CD14-positive monocyte (primary cell): ENCODE measurements at regions not wholly inside any gene's neighbourhood (a gene's known extent, or its start where the extent isn't known, plus 50 kb on each side); places are given as distances from the start of the nearest gene placed in this dataset.

Source experiments
- DNase-seq, 3 donors: peaks; one replicate each; pipeline ENCODE4 v3.0.0-alpha.2; 2011 to 2022
- H2AFZ ChIP-seq: 2 replicates; pipeline ENCODE4 v1.6.0; 2012; ENCODE audit warnings: mild to moderate bottlenecking, low read depth, low read length, inconsistent platforms; ENCODE audit not compliant: insufficient read depth, poor library complexity, severe bottlenecking
- H3K27ac ChIP-seq, 2 donors: 1 replicate in 1 of 2; 2 replicates in 1 of 2; pipeline ENCODE4 v1.5.1; 2012 to 2013; ENCODE audit warnings: low read length in 2 of 2, control low read depth in 1 of 2, inconsistent platforms in 1 of 2, low read depth in 1 of 2, mild to moderate bottlenecking in 1 of 2
- H3K27me3 ChIP-seq, 2 donors: one replicate each; pipeline versions ENCODE4 v1.6.0 to v1.6.1; 2011 to 2013; ENCODE audit warnings: low read length in 2 of 2; ENCODE audit not compliant: control insufficient read depth in 2 of 2, insufficient read depth in 2 of 2
- H3K36me3 ChIP-seq, 2 donors: replicated peaks in 1 of 2; 1 replicate in 1 of 2; 2 replicates in 1 of 2; pipeline versions ENCODE4 v1.5.1 to v1.6.1; 2012 to 2013; ENCODE audit warnings: low read length in 2 of 2, control low read depth in 1 of 2, inconsistent platforms in 1 of 2, mild to moderate bottlenecking in 1 of 2; ENCODE audit not compliant: insufficient read depth in 2 of 2, control insufficient read depth in 1 of 2
- H3K4me1 ChIP-seq, 2 donors: 1 replicate in 1 of 2; 2 replicates in 1 of 2; pipeline versions ENCODE4 v1.5.1 to v1.6.1; 2012 to 2013; ENCODE audit warnings: low read length in 2 of 2, control low read depth in 1 of 2, inconsistent platforms in 1 of 2, mild to moderate bottlenecking in 1 of 2, moderate library complexity in 1 of 2; ENCODE audit not compliant: insufficient read depth in 2 of 2, control insufficient read depth in 1 of 2
- H3K4me2 ChIP-seq: replicated peaks from 2 replicates; pipeline ENCODE3; 2012; ENCODE audit warnings: low read length, moderate library complexity, mild to moderate bottlenecking; ENCODE audit not compliant: poor library complexity, severe bottlenecking; ENCODE audit errors: extremely low read depth
- H3K4me3 ChIP-seq, 3 experiments: fragments of 200-600 bp in 1 of 3; sonication (generic) in 1 of 3; replicated peaks in 1 of 3; 1 replicate in 2 of 3; 2 replicates in 1 of 3; pipeline ENCODE4 v1.5.1; 2011 to 2013; ENCODE audit warnings: low read length in 3 of 3, mild to moderate bottlenecking in 3 of 3, control low read depth in 2 of 3, low read depth in 2 of 3, inconsistent platforms in 1 of 3, moderate library complexity in 1 of 3
- H3K79me2 ChIP-seq: 2 replicates; pipeline ENCODE4 v1.6.0; 2012; ENCODE audit warnings: mild to moderate bottlenecking, control low read depth, inconsistent platforms, low read length, moderate library complexity; ENCODE audit not compliant: insufficient read depth
- H3K9ac ChIP-seq: 2 replicates; pipeline ENCODE4 v1.6.0; 2017; ENCODE audit warnings: low read length, mild to moderate bottlenecking; ENCODE audit not compliant: insufficient read depth, poor library complexity, severe bottlenecking
- H3K9me3 ChIP-seq, 2 donors: replicated peaks in 1 of 2; 1 replicate in 1 of 2; 2 replicates in 1 of 2; pipeline versions ENCODE4 v1.5.1 to v1.6.1; 2012 to 2013; ENCODE audit warnings: low read length in 2 of 2, control low read depth in 1 of 2; ENCODE audit not compliant: control insufficient read depth in 1 of 2, insufficient read depth in 1 of 2
- H4K20me1 ChIP-seq: 2 replicates; pipeline ENCODE4 v1.6.0; 2012; ENCODE audit warnings: mild to moderate bottlenecking, low read length, control low read depth, moderate library complexity; ENCODE audit not compliant: insufficient read depth
- H3K27ac Mint-ChIP-seq, 7 donors: one replicate each; pipeline ENCODE4 v1.8.0; 2020; ENCODE audit warnings: mild to moderate bottlenecking in 7 of 7, mixed read lengths in 7 of 7, moderate library complexity in 6 of 7, inconsistent platforms in 2 of 7
- H3K27me3 Mint-ChIP-seq, 3 donors: one replicate each; pipeline ENCODE4 v1.8.0; 2021 to 2022; ENCODE audit warnings: low read depth in 3 of 3, mild to moderate bottlenecking in 3 of 3, mixed read lengths in 3 of 3, moderate library complexity in 3 of 3, inconsistent platforms in 1 of 3
- H3K36me3 Mint-ChIP-seq, 2 donors: one replicate each; pipeline ENCODE4 v1.8.0; 2020; ENCODE audit warnings: mixed read lengths in 2 of 2, inconsistent platforms in 1 of 2, mild to moderate bottlenecking in 1 of 2
- H3K4me1 Mint-ChIP-seq: one replicate; pipeline ENCODE4 v1.8.0; 2020; ENCODE audit warnings: mild to moderate bottlenecking, mixed read lengths
- H3K4me3 Mint-ChIP-seq, 2 donors: one replicate each; pipeline ENCODE4 v1.8.0; 2020; ENCODE audit warnings: mild to moderate bottlenecking in 2 of 2, mixed read lengths in 2 of 2, moderate library complexity in 1 of 2
- H3K9me3 Mint-ChIP-seq, 7 donors: one replicate each; pipeline ENCODE4 v1.8.0; 2020 to 2022; ENCODE audit warnings: mixed read lengths in 7 of 7, mild to moderate bottlenecking in 6 of 7, moderate library complexity in 6 of 7, inconsistent platforms in 2 of 7
- WGBS: methylation state at CpG from one replicate; pipeline ENCODE4 v1.1.5; 2013; ENCODE audit warnings: missing lambda C conversion rate; ENCODE audit not compliant: insufficient coverage; 5-methylcytosine and 5-hydroxymethylcytosine counted together
- intact Hi-C, 2 donors: fragments of 100-400 bp; cut with micrococcal nuclease; formaldehyde crosslinking; loops; one replicate each; pipeline versions ENCODE4 v1.15.0 to v1.15.1; 2023
- TF ChIP-seq, protein P1 (sequence below): fragments of 200-600 bp; IDR thresholded peaks from one replicate; pipeline ENCODE4 v1.8.0; 2022; ENCODE audit warnings: antibody characterized with exemption, mild to moderate bottlenecking

DNA sequence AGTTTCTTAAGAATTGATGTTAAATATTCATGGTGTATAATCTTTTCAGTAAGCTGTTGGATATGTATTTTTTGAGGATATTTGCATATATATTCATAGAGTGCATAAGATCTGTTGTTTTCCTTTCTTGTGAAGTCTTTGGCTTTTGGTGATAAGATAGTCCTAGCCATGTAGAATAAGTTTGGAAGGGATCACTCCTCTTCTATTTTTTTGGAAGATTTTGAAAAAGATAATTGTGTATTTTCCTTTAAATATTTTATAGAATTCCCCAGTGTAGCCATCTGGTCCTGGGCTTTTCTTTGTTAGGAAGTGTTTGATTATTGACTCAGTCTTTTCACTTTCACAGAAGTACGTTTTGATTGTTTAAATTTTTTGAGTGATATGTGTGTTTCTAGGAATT lies 318.8 kb upstream of the CDH10 start:
- Mint-ChIP-seq H3K27me3 (no peaks in the 10 kb centered on the region), H3K27ac (no peak overlapping the region), H3K4me1 (no peaks in the 10 kb centered on the region), H3K9me3 (peaks cover 0 to 18% (median 4%) of the 10 kb centered on the region in 7 donors), H3K36me3 (no peaks in the 10 kb centered on the region), H3K4me3 (no peak overlapping the region)
- Histone ChIP-seq H3K4me2 (no peak overlapping the region), H3K36me3 (no peaks in the 10 kb centered on the region), H3K4me1 (no peaks in the 10 kb centered on the region), H2AFZ (no peak overlapping the region), H3K4me3 (no peak overlapping the region), H3K27ac (no peak overlapping the region), H4K20me1 (no peaks in the 10 kb centered on the region), H3K79me2 (no peaks in the 10 kb centered on the region), H3K27me3 (no peaks in the 10 kb centered on the region), H3K9ac (no peak overlapping the region), H3K9me3 (peaks cover 4% of the 10 kb centered on the region in 2 donors)
- intact Hi-C loops: no loop called here
- DNase-seq: no peak
- WGBS: no CpG with 5 or more reads among the region's 1 CpG
- TF ChIP-seq, protein P1, sequence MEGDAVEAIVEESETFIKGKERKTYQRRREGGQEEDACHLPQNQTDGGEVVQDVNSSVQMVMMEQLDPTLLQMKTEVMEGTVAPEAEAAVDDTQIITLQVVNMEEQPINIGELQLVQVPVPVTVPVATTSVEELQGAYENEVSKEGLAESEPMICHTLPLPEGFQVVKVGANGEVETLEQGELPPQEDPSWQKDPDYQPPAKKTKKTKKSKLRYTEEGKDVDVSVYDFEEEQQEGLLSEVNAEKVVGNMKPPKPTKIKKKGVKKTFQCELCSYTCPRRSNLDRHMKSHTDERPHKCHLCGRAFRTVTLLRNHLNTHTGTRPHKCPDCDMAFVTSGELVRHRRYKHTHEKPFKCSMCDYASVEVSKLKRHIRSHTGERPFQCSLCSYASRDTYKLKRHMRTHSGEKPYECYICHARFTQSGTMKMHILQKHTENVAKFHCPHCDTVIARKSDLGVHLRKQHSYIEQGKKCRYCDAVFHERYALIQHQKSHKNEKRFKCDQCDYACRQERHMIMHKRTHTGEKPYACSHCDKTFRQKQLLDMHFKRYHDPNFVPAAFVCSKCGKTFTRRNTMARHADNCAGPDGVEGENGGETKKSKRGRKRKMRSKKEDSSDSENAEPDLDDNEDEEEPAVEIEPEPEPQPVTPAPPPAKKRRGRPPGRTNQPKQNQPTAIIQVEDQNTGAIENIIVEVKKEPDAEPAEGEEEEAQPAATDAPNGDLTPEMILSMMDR: no peak

DNA sequence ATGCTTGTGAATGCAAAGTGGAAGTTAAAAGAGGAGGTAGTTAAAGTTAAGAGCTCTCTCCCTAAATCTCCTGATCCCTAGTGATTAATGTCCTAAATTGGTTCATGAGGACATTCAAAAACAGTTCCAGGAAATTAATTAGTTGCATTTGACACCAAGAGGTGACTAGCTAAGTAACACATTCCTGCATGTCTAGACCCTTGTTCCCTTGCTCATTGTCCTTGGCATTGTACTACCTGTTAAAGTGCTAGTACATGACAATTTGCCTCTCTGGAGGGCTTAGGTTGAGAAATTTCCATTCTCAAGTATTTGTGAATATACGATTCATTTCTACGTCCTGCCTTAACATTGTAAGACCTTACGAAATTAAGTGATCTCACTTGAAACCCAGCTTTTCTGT lies 278.6 kb upstream of the CDH10 start:
- Histone ChIP-seq H3K79me2 (no peaks in the 10 kb centered on the region), H3K27me3 (no peaks in the 10 kb centered on the region), H3K4me2 (no peak overlapping the region), H3K36me3 (no peaks in the 10 kb centered on the region), H3K4me3 (no peak overlapping the region), H3K27ac (no peak overlapping the region), H3K4me1 (no peaks in the 10 kb centered on the region), H4K20me1 (no peaks in the 10 kb centered on the region), H2AFZ (no peak overlapping the region), H3K9me3 (no peaks in the 10 kb centered on the region), H3K9ac (no peak overlapping the region)
- H3K4me3 Mint-ChIP-seq: no peak overlapping the region
- no peaks in the 10 kb centered on the region for H3K36me3 Mint-ChIP-seq
- H3K27me3 Mint-ChIP-seq: no peaks in the 10 kb centered on the region
- intact Hi-C loops: no loop called here
- H3K9me3 Mint-ChIP-seq: peaks cover 2 to 12% (median 4%) of the 10 kb centered on the region in 7 donors
- TF ChIP-seq, protein P1: no peak
- DNase-seq: no peak
- no peaks in the 10 kb centered on the region for H3K4me1 Mint-ChIP-seq
- no CpG with 5 or more reads among the region's 3 CpGs for WGBS
- H3K27ac Mint-ChIP-seq: no peak overlapping the region
